SJSA1 (cell line): ENCODE measurements at regions not wholly inside any gene's neighbourhood (a gene's known extent, or its start where the extent isn't known, plus 50 kb on each side); places are given as distances from the start of the nearest gene placed in this dataset.

ENCODE experiments used
- DNase-seq, 2 experiments: peaks; one replicate each; pipeline ENCODE4 v3.0.0-alpha.2; 2015 to 2020; ENCODE audit warnings: low spot score in 2 of 2, low read depth in 1 of 2
- H3K27ac ChIP-seq: fragments of 250-450 bp; sonication (Bioruptor Pico); 2 replicates; pipeline ENCODE4 v1.5.1; 2020; ENCODE audit warnings: mild to moderate bottlenecking, moderate library complexity
- H3K27me3 ChIP-seq: fragments of 250-450 bp; sonication (Bioruptor Pico); replicated peaks from 2 replicates; pipeline ENCODE4 v1.5.1; 2020; ENCODE audit warnings: mild to moderate bottlenecking, moderate library complexity
- H3K36me3 ChIP-seq: fragments of 250-450 bp; sonication (Bioruptor Pico); 2 replicates; pipeline ENCODE4 v1.5.1; 2020; ENCODE audit warnings: mild to moderate bottlenecking
- H3K4me1 ChIP-seq: fragments of 250-450 bp; sonication (Bioruptor Pico); replicated peaks from 2 replicates; pipeline ENCODE4 v1.6.1; 2021; ENCODE audit warnings: mild to moderate bottlenecking
- H3K4me3 ChIP-seq: fragments of 250-450 bp; sonication (Bioruptor Pico); 2 replicates; pipeline ENCODE4 v1.5.1; 2020; ENCODE audit warnings: mild to moderate bottlenecking
- H3K9me3 ChIP-seq: fragments of 250-450 bp; sonication (Bioruptor Pico); replicated peaks from 2 replicates; pipeline ENCODE4 v1.5.1; 2020; ENCODE audit warnings: mild to moderate bottlenecking

GRCh38 chr2:187107001-187107400 lies 258.0 kb upstream of the ZSWIM2 start:
- H3K27ac ChIP-seq = no peak overlapping the region
- DNase-seq = no peak
- H3K9me3 ChIP-seq = no peaks in the 10 kb centered on the region
- H3K4me1 ChIP-seq = no peaks in the 10 kb centered on the region
- no peak overlapping the region for H3K4me3 ChIP-seq
- H3K27me3 ChIP-seq = 0 out of 2 replicates have a peak, but pooled peaks cover 3% of the 10 kb centered on the region
- H3K36me3 ChIP-seq = no peaks in the 10 kb centered on the region

DNA sequence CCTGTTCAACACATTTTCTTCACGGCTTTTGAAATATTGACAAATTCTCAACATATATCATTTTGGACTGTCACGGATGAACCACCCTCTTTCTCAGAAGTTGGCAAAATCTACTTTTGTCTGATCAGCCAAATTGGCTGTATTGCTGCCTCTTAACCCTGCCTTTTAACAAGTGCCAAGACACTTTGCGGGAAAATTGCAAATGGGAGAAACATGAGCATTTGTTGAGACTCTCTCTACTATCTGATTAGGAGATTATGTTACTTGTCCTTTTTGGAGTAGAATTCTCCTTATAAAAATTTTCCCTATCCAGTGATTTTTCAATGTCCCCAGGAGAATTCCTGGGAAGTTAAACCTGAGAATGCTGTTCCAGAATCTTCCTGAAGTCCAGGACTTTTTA lies 256.2 kb upstream of the ZSWIM2 start:
- H3K9me3 ChIP-seq = no peaks in the 10 kb centered on the region
- DNase-seq = no peak
- H3K36me3 ChIP-seq = no peaks in the 10 kb centered on the region
- H3K27ac ChIP-seq = no peak overlapping the region
- H3K4me1 ChIP-seq = no peaks in the 10 kb centered on the region
- H3K4me3 ChIP-seq = no peak overlapping the region
- H3K27me3 ChIP-seq = no peaks in the 10 kb centered on the region

- no peak for DNase-seq
- Histone ChIP-seq H3K4me1 (no peaks in the 10 kb centered on the region), H3K36me3 (no peaks in the 10 kb centered on the region), H3K27ac (no peak overlapping the region), H3K4me3 (no peak overlapping the region), H3K9me3 (no peaks in the 10 kb centered on the region), H3K27me3 (no peaks in the 10 kb centered on the region)
These were observed 253.4 kb upstream of the ZSWIM2 start for GRCh38 chr2:187102381-187102780.

DNA sequence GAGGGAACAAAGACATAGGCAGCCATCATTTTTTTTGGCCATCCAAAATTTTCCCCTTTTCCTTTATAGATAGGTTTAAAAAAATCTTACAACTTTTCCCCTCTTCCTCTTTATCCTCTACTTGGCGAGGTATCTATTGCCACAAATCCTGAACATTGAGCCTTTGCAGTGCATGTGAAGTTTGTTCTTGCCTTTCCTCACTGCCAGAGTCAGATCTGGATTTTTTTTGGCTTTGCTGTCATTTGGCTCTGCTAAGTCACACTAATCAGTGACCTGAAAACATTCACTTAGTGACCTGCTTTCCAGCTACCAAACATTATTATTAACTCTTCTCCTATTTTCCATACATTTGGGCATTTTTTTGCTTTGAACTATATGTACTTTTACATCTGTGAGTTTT lies 249.2 kb upstream of the ZSWIM2 start:
- Histone ChIP-seq H3K9me3 (no peaks in the 10 kb centered on the region), H3K27me3 (no peaks in the 10 kb centered on the region), H3K27ac (no peak overlapping the region), H3K4me1 (no peaks in the 10 kb centered on the region), H3K36me3 (no peaks in the 10 kb centered on the region), H3K4me3 (no peak overlapping the region)
- DNase-seq = no peak

- Histone ChIP-seq H3K4me3 (no peak overlapping the region), H3K4me1 (no peaks in the 10 kb centered on the region), H3K9me3 (no peaks in the 10 kb centered on the region), H3K27ac (no peak overlapping the region), H3K36me3 (no peaks in the 10 kb centered on the region), H3K27me3 (no peaks in the 10 kb centered on the region)
- no peak for DNase-seq
These were observed 244.9 kb upstream of the ZSWIM2 start for GRCh38 chr2:187093771-187094412.

GRCh38 chr2:187091664-187092063 lies 242.7 kb upstream of the ZSWIM2 start:
- no peak for DNase-seq
- Histone ChIP-seq H3K27me3 (no peaks in the 10 kb centered on the region), H3K4me1 (no peaks in the 10 kb centered on the region), H3K9me3 (no peaks in the 10 kb centered on the region), H3K4me3 (no peak overlapping the region), H3K27ac (no peak overlapping the region), H3K36me3 (no peaks in the 10 kb centered on the region)

DNA sequence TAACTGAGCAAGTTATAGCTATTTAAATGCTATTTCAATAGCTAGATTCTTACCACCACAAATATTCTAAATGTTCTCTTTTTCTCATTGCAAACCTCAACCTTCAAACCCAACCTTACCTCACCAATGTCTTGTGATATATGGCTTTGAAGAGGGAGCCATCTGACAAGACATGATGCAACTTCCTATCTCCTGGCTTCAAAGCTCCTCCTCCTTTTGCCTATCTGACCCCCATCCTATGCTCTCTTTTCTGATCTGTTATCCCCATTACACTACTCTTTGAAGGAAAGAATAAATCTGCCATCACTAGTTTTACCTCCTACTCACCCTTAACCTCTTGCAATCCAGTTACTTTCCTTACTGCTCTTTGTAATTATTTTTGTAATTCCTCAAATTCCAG lies 235.6 kb upstream of the ZSWIM2 start:
- H3K27ac ChIP-seq = no peak overlapping the region
- no peaks in the 10 kb centered on the region for H3K36me3 ChIP-seq
- H3K27me3 ChIP-seq = no peaks in the 10 kb centered on the region
- H3K4me3 ChIP-seq = no peak overlapping the region
- H3K4me1 ChIP-seq = no peaks in the 10 kb centered on the region
- DNase-seq = no peak
- H3K9me3 ChIP-seq = no peaks in the 10 kb centered on the region

- Histone ChIP-seq H3K27me3 (no peaks in the 10 kb centered on the region; the same call in 1 of the 2 replicates), H3K36me3 (no peaks in the 10 kb centered on the region), H3K4me1 (no peaks in the 10 kb centered on the region), H3K27ac (no peak overlapping the region), H3K4me3 (no peak overlapping the region), H3K9me3 (no peaks in the 10 kb centered on the region)
- DNase-seq = no peak
These were observed 232.5 kb upstream of the ZSWIM2 start for GRCh38 chr2:187081461-187081860.

DNA sequence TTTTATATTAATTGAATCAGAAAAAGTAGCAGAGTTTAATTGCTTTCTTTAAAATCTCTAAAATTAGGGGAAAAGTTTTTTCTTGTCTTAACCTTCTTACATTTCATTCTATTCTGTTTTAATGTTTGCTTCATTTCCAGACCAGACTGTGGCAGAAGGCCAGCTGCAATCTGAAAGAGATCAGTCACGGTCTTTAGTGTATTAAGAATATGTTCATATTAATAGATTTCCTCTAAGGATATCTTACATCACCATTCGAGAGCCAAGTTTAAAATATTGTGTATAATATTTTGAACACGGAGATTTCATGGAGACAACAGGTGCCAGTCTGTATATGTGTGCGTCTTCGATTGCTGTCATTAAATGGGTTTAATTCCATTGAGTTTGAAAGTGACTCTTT lies 230.9 kb upstream of the ZSWIM2 start:
- no peaks in the 10 kb centered on the region; the same call in 1 of the 2 replicates for H3K27me3 ChIP-seq
- DNase-seq = no peak

DNA sequence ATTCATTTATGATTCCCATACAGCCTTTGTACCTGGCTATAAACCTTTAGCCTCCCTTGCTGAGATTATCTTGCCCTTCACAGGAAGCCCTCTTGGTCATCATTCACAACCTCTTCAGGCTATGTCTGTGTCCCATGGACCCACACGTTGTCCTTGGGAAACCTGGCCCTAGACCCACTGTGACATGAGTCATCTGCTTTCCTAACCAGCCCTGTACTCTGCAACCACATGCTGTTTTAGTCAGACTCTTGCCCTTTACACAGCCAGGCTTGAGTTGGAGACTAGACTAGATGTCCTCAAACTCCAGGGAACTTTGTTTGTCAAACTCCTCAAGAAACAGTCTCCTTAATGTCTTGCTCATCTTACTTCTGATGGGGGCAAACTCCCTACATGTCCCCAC lies 229.3 kb upstream of the ZSWIM2 start:
- Histone ChIP-seq H3K27me3 (no peaks in the 10 kb centered on the region; the same call in 1 of the 2 replicates), H3K4me1 (no peaks in the 10 kb centered on the region), H3K36me3 (no peaks in the 10 kb centered on the region), H3K4me3 (no peak overlapping the region), H3K27ac (no peak overlapping the region), H3K9me3 (no peaks in the 10 kb centered on the region)
- DNase-seq = no peak

More for the DNA sequence above, 230.9 kb upstream of the ZSWIM2 start:
- H3K27ac ChIP-seq = no peak overlapping the region
- no peaks in the 10 kb centered on the region for H3K36me3 ChIP-seq
- H3K4me3 ChIP-seq = no peak overlapping the region
- no peaks in the 10 kb centered on the region for H3K4me1 ChIP-seq
- H3K9me3 ChIP-seq = no peaks in the 10 kb centered on the region

GRCh38 chr2:187075671-187076070 lies 226.7 kb upstream of the ZSWIM2 start:
- Histone ChIP-seq H3K27ac (no peak overlapping the region), H3K4me1 (no peaks in the 10 kb centered on the region), H3K27me3 (peaks cover 1% of the 10 kb centered on the region; the same call in 1 of the 2 replicates), H3K4me3 (no peak overlapping the region), H3K9me3 (no peaks in the 10 kb centered on the region), H3K36me3 (no peaks in the 10 kb centered on the region)
- DNase-seq = no peak

- no peaks in the 10 kb centered on the region for H3K36me3 ChIP-seq
- H3K9me3 ChIP-seq = no peaks in the 10 kb centered on the region
- no peak overlapping the region for H3K27ac ChIP-seq
- no peak for DNase-seq
- H3K4me1 ChIP-seq = no peaks in the 10 kb centered on the region
- peaks cover 4% of the 10 kb centered on the region; the same call in 1 of the 2 replicates for H3K27me3 ChIP-seq
- no peak overlapping the region for H3K4me3 ChIP-seq
These were observed 226.2 kb upstream of the ZSWIM2 start for GRCh38 chr2:187075199-187075635.

DNA sequence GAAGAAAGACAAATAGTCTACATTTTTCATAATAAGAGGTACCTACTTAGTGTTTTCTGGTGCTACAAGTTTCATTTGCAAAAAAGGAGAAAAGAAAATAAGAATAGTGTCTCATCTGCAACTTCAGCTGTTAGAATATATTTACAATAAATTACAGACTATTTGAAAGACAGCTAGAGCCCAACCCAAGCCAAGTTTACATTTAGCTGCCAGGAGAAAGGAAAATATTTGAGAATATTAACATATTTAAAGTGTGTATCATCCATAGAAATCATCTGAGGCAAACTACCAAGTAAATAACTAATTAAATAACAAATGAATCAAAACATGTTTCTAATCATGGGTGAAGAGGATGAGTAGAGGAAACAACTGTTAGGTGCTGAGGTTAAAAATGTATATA lies 209.2 kb upstream of the ZSWIM2 start:
- H3K36me3 ChIP-seq = no peaks in the 10 kb centered on the region
- no peaks in the 10 kb centered on the region for H3K27me3 ChIP-seq
- no peak for DNase-seq
- no peaks in the 10 kb centered on the region for H3K9me3 ChIP-seq
- H3K27ac ChIP-seq = no peak overlapping the region
- no peak overlapping the region for H3K4me3 ChIP-seq
- H3K4me1 ChIP-seq = no peaks in the 10 kb centered on the region

DNA sequence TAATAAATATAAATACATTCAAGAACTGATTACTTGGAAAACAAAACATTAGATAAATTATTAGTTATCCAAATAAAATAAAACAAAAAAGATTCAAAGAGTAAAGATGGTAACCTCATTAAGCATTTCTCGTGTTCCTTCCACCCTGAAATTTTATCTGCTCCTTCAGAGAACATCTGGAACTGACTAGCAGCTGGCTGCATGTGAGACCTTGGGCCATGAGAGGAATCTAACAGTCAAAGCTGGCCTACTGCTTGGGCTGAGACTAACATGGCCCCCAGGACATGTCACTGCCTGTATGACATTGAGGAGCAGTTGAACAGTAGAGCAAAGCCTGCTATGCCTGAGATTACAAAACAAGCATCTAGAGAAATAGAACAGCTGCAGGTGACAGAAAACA lies 208.5 kb upstream of the ZSWIM2 start:
- Histone ChIP-seq H3K27me3 (no peaks in the 10 kb centered on the region), H3K4me1 (no peaks in the 10 kb centered on the region), H3K36me3 (no peaks in the 10 kb centered on the region), H3K4me3 (no peak overlapping the region), H3K9me3 (no peaks in the 10 kb centered on the region), H3K27ac (no peak overlapping the region)
- no peak for DNase-seq
